GM12878 (cell line): ENCODE measurements at regions not wholly inside any gene's neighbourhood (a gene's known extent, or its start where the extent isn't known, plus 50 kb on each side); places are given as distances from the start of the nearest gene placed in this dataset.

ENCODE experiments used
- ATAC-seq: fragments of 200-7000 bp; cut with Tn5 transposase; 3 replicates; pipeline ENCODE4 v1.9.1; 2020; ENCODE audit warnings: mild to moderate bottlenecking, moderate library complexity
- BruUV-seq: library from RNA; stranded (reverse); fragments of 400-500 nt; replicated peaks from 2 replicates; lab custom pipeline; 2021; lab: Mats Ljungman, UMichigan
- CTCF ChIA-PET: fragments of 300-600 bp; sonication (Branson Sonifier 250); formaldehyde crosslinking; extraction: SDS; loops from one replicate; lab custom pipeline; 2021; ENCODE audit warnings: inconsistent platforms; lab: Yijun Ruan, JAX
- POLR2A ChIA-PET: fragments of 350-600 bp; formaldehyde crosslinking; extraction: SDS; loops from one replicate; lab custom pipeline; 2021; ENCODE audit warnings: inconsistent platforms; lab: Charles Lee
- RAD21 ChIA-PET: fragments of 300-600 bp; sonication (Branson Sonifier 250); formaldehyde crosslinking; loops from one replicate; lab custom pipeline; 2023; ENCODE audit warnings: antibody characterized with exemption; ENCODE audit not compliant: unreplicated experiment; lab: Charles Lee
- SMC1A ChIA-PET: fragments of 300-600 bp; sonication (Branson Sonifier 250); formaldehyde crosslinking; loops from one replicate; lab custom pipeline; 2023; ENCODE audit not compliant: unreplicated experiment, uncharacterized antibody; lab: Charles Lee
- DNase-seq: peaks from one replicate; pipeline ENCODE4 v3.0.0-alpha.2; 2011; ENCODE audit warnings: low read depth, low spot score
- FAIRE-seq: peaks from 3 replicates; lab custom pipeline; 2011; peaks lifted over from hg19 to GRCh38; lab: Jason Lieb, UNC
- H2AFZ ChIP-seq: 2 replicates; pipeline ENCODE4 v1.6.0; 2011; ENCODE audit warnings: low read depth, low read length, control low read depth; ENCODE audit not compliant: control insufficient read depth
- H3K27ac ChIP-seq: 2 replicates; pipeline ENCODE4 v1.5.1; 2011; ENCODE audit warnings: control low read depth; ENCODE audit not compliant: control insufficient read depth, insufficient read depth
- H3K27me3 ChIP-seq, 2 experiments: replicated peaks in 1 of 2; 2 replicates each; pipeline versions ENCODE4 v1.6.0 to v1.6.1; 2011; ENCODE audit warnings: low read length in 1 of 2; ENCODE audit not compliant: control insufficient read depth in 2 of 2, insufficient read depth in 2 of 2
- H3K36me3 ChIP-seq, 2 experiments: 2 replicates each; pipeline ENCODE4 v1.5.1; 2011; ENCODE audit warnings: low read length in 1 of 2; ENCODE audit not compliant: control insufficient read depth in 2 of 2, insufficient read depth in 2 of 2
- H3K4me1 ChIP-seq: 2 replicates; pipeline ENCODE4 v1.6.1; 2011; ENCODE audit warnings: mild to moderate bottlenecking, low read length, moderate library complexity, mixed read lengths; ENCODE audit not compliant: control insufficient read depth, insufficient read depth
- H3K4me2 ChIP-seq: 2 replicates; pipeline ENCODE4 v1.6.0; 2011; ENCODE audit warnings: control low read depth; ENCODE audit not compliant: control insufficient read depth, insufficient read depth
- H3K4me3 ChIP-seq: fragments of 200-600 bp; sonication (generic); 2 replicates; pipeline ENCODE4 v1.5.1; 2016
- H3K79me2 ChIP-seq: 2 replicates; pipeline ENCODE4 v1.6.0; 2011; ENCODE audit warnings: low read length; ENCODE audit not compliant: control insufficient read depth, insufficient read depth
- H3K9ac ChIP-seq: 2 replicates; pipeline ENCODE4 v1.8.0; 2011; ENCODE audit warnings: low read length, control low read depth, mixed read lengths; ENCODE audit not compliant: control insufficient read depth, insufficient read depth
- H3K9me3 ChIP-seq: replicated peaks from 3 replicates; pipeline ENCODE4 v1.5.1; 2011; ENCODE audit warnings: mild to moderate bottlenecking, low read length; ENCODE audit not compliant: control insufficient read depth, insufficient read depth
- H4K20me1 ChIP-seq: 2 replicates; pipeline ENCODE4 v1.6.0; 2011; ENCODE audit not compliant: control insufficient read depth, insufficient read depth
- CEBPZ ChIP-seq: fragments of 150-350 bp; IDR thresholded peaks from 2 replicates; pipeline ENCODE4 v1.6.1; 2016; ENCODE audit warnings: low read depth, low read length
- CHD1 ChIP-seq: IDR thresholded peaks from 2 replicates; pipeline ENCODE4 v1.6.1; 2012; ENCODE audit warnings: low read depth, low read length, improper control_type of control experiment
- NRF1 ChIP-seq: conservative IDR thresholded peaks from 2 replicates; pipeline ENCODE4 v1.6.1; 2011; ENCODE audit warnings: mild to moderate bottlenecking, low read depth, low read length, improper control_type of control experiment
- POLR2AphosphoS5 ChIP-seq: IDR thresholded peaks from 2 replicates; pipeline ENCODE4 v1.6.1; 2011; ENCODE audit warnings: mild to moderate bottlenecking, low read length, inconsistent platforms
- PRDM15 ChIP-seq: fragments of 450-650 bp; formaldehyde crosslinking; IDR thresholded peaks from 2 replicates; pipeline ENCODE4 v1.4.0; 2020; ENCODE audit warnings: mild to moderate bottlenecking, moderate library complexity
- STAT1 ChIP-seq: fragments of 450-650 bp; conservative IDR thresholded peaks from 2 replicates; pipeline ENCODE4 v1.6.1; 2014; ENCODE audit warnings: antibody characterized with exemption, mild to moderate bottlenecking
- ZZZ3 ChIP-seq: IDR thresholded peaks from 2 replicates; pipeline ENCODE4 v1.6.1; 2011; ENCODE audit warnings: low read depth; ENCODE audit not compliant: control insufficient read depth, insufficient read length
- WGBS: methylation state at CpG from one replicate; pipeline ENCODE4 v1.1.6; 2016; ENCODE audit warnings: low lambda C conversion rate; ENCODE audit not compliant: insufficient replicate concordance, insufficient coverage; ENCODE audit errors: missing lambda C conversion rate; 5-methylcytosine and 5-hydroxymethylcytosine counted together
- in situ Hi-C: fragments of 300-500 bp; cut with MboI; formaldehyde crosslinking; loops from 9 replicates; pipeline ENCODE4 v1.14.3; 2018; ENCODE audit warnings: mixed read lengths
- intact Hi-C: fragments of 100-400 bp; cut with micrococcal nuclease; formaldehyde crosslinking; loops from one replicate; pipeline ENCODE4 v1.14.2; 2022; ENCODE audit not compliant: unreplicated experiment

DNA sequence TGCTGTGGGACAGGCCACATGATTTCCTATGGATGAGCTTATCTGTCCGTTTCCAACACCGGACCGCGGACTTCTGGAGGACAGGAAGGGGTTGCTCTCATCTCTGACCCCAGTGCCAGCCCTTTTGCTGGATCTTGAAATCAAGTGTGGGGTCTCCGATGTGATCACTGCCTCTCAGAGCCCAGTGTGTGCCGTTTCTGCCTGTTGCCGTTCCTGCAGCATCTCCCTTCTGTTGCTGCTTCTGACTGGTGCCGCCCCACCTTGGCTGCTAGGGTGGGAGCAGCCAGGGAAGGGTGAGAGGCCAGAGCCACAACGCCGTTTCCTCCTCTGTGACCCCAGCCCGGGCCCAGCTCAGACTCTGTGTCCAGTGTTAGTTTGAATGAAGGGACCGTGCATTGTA, 67.3 kb upstream of the WNT4 start:
- Histone ChIP-seq H3K4me2 (no peak overlapping the region), H3K4me1 (no peaks in the 10 kb centered on the region), H3K79me2 (no peaks in the 10 kb centered on the region), H3K27ac (no peak overlapping the region), H4K20me1 (no peaks in the 10 kb centered on the region), H3K9me3 (no peaks in the 10 kb centered on the region), H3K27me3 (peaks cover 3 to 9% of the 10 kb centered on the region in 2 experiments; a peak in 3 of 4 replicates), H3K4me3 (no peak overlapping the region), H3K36me3 (no peaks in the 10 kb centered on the region), H2AFZ (no peak overlapping the region), H3K9ac (no peak overlapping the region)
- FAIRE-seq (no peak), ATAC-seq (no peak), DNase-seq (no peak)
- 23% methylated on average over 12 of the region's 12 CpGs for WGBS
- ChIA-PET SMC1A (no interaction called here), RAD21 (no interaction called here), CTCF (no interaction called here), POLR2A (no interaction called here)
- in situ Hi-C loops: no loop called here
- intact Hi-C loops: no loop called here
- BruUV-seq: no TSS peak
- TF ChIP-seq PRDM15 (CRISPR knock-in tag): no peak
- TF ChIP-seq POLR2AphosphoS5: no peak
- TF ChIP-seq ZZZ3: no peak
- no peak for TF ChIP-seq STAT1
- TF ChIP-seq NRF1: no peak
- no peak for TF ChIP-seq CEBPZ
- no peak for TF ChIP-seq CHD1
